PC-9 (cell line): ENCODE measurements at regions not wholly inside any gene's neighbourhood (a gene's known extent, or its start where the extent isn't known, plus 50 kb on each side); places are given as distances from the start of the nearest gene placed in this dataset.

ENCODE experiments used
- BruUV-seq: library from RNA; stranded (reverse); fragments of 400-500 nt; replicated peaks from 2 replicates; lab custom pipeline; 2021; lab: Mats Ljungman, UMichigan
- CTCF ChIA-PET: fragments of 300-600 bp; sonication (Branson Sonifier 250); formaldehyde crosslinking; loops from one replicate; lab custom pipeline; 2022; ENCODE audit warnings: antibody characterized with exemption; lab: Charles Lee
- POLR2A ChIA-PET: fragments of 300-600 bp; sonication (Branson Sonifier 250); formaldehyde crosslinking; loops from one replicate; lab custom pipeline; 2022; ENCODE audit warnings: antibody characterized with exemption; ENCODE audit not compliant: unreplicated experiment; lab: Charles Lee
- DNase-seq, 2 experiments: peaks; one replicate each; pipeline versions ENCODE4 v3.0.0 to v3.0.0-alpha.2; 2015 to 2022; ENCODE audit warnings: mixed read lengths in 1 of 2
- H2AFZ ChIP-seq: fragments of 200-600 bp; sonication (generic); 2 replicates; pipeline ENCODE4 v1.8.1; 2017; ENCODE audit warnings: antibody characterized with exemption
- H3F3A ChIP-seq: fragments of 200-600 bp; sonication (generic); 2 replicates; pipeline ENCODE4 v1.8.1; 2017; ENCODE audit warnings: antibody characterized with exemption, mild to moderate bottlenecking, low read depth; ENCODE audit not compliant: insufficient read depth
- H3K27ac ChIP-seq: fragments of 200-600 bp; sonication (generic); 2 replicates; pipeline ENCODE4 v1.6.1; 2016; ENCODE audit warnings: mixed run types
- H3K27me3 ChIP-seq: fragments of 200-600 bp; sonication (generic); 2 replicates; pipeline ENCODE4 v1.6.1; 2016; ENCODE audit warnings: low read depth, mixed run types; ENCODE audit not compliant: insufficient read depth
- H3K36me3 ChIP-seq: fragments of 200-600 bp; sonication (generic); 2 replicates; pipeline ENCODE4 v1.6.1; 2016; ENCODE audit warnings: low read depth, mixed run types
- H3K4me1 ChIP-seq: fragments of 200-600 bp; sonication (generic); replicated peaks from 2 replicates; pipeline ENCODE4 v1.6.1; 2016; ENCODE audit warnings: mixed run types; ENCODE audit not compliant: insufficient read depth
- H3K4me2 ChIP-seq: fragments of 200-600 bp; sonication (generic); 2 replicates; pipeline ENCODE4 v1.6.1; 2017; ENCODE audit warnings: mixed run types
- H3K4me3 ChIP-seq: fragments of 200-600 bp; sonication (generic); 2 replicates; pipeline ENCODE4 v1.6.1; 2016; ENCODE audit warnings: mixed run types
- H3K79me2 ChIP-seq: fragments of 200-600 bp; sonication (generic); 2 replicates; pipeline ENCODE4 v1.6.1; 2017; ENCODE audit warnings: low read depth, mixed run types
- H3K9me2 ChIP-seq: fragments of 200-600 bp; sonication (generic); 2 replicates; pipeline ENCODE4 v1.8.1; 2017; ENCODE audit warnings: mild to moderate bottlenecking; ENCODE audit not compliant: insufficient read depth
- H3K9me3 ChIP-seq: fragments of 200-600 bp; sonication (generic); 2 replicates; pipeline ENCODE4 v1.8.1; 2016; ENCODE audit warnings: low read depth; ENCODE audit not compliant: insufficient read depth
- H4K20me1 ChIP-seq: fragments of 200-600 bp; sonication (generic); 2 replicates; pipeline ENCODE4 v1.8.1; 2017; ENCODE audit not compliant: insufficient read depth
- CTCF ChIP-seq: fragments of 200-600 bp; sonication (generic); conservative IDR thresholded peaks from 2 replicates; pipeline ENCODE4 v1.6.1; 2017; ENCODE audit warnings: mixed run types, antibody characterized with exemption, mild to moderate bottlenecking, moderate library complexity
- EZH2 ChIP-seq: fragments of 200-600 bp; sonication (generic); IDR thresholded peaks from 2 replicates; pipeline ENCODE4 v1.8.0; 2017; ENCODE audit warnings: antibody characterized with exemption, low read depth
- intact Hi-C: fragments of 100-400 bp; cut with micrococcal nuclease; formaldehyde crosslinking; loops from one replicate; pipeline ENCODE4 v1.10.0; 2022; ENCODE audit not compliant: unreplicated experiment

- TF ChIP-seq EZH2 = no peak
- no peak for TF ChIP-seq CTCF
- ChIA-PET POLR2A (no interaction called here), CTCF (no interaction called here)
- no peaks in the 10 kb centered on the region for H3F3A ChIP-seq
- H2AFZ ChIP-seq = no peak overlapping the region
- no TSS peak for BruUV-seq
- H3K9me2 ChIP-seq = peaks cover 8% of the 10 kb centered on the region; the same call in 1 of the 2 replicates
- H3K27me3 ChIP-seq = no peaks in the 10 kb centered on the region
- H3K27ac ChIP-seq = no peak overlapping the region
- no peaks in the 10 kb centered on the region for H3K79me2 ChIP-seq
- no peak overlapping the region for H3K4me3 ChIP-seq
- intact Hi-C loops = no loop called here
- no peaks in the 10 kb centered on the region for H3K4me1 ChIP-seq
- H3K36me3 ChIP-seq = no peaks in the 10 kb centered on the region
- H3K9me3 ChIP-seq = no peaks in the 10 kb centered on the region
- no peak overlapping the region for H3K4me2 ChIP-seq
- H4K20me1 ChIP-seq = no peaks in the 10 kb centered on the region
- DNase-seq = no peak
Measured at GRCh38 chr1:229920683-229921082, 146.4 kb upstream of the GALNT2 start.

- H3K27me3 ChIP-seq = no peaks in the 10 kb centered on the region
- DNase-seq = no peak
- H3K4me1 ChIP-seq = no peaks in the 10 kb centered on the region
- intact Hi-C loops = no loop called here
- TF ChIP-seq CTCF (no peak), EZH2 (no peak)
- no peaks in the 10 kb centered on the region for H3K9me3 ChIP-seq
- ChIA-PET POLR2A (no interaction called here), CTCF (no interaction called here)
- no peaks in the 10 kb centered on the region for H3F3A ChIP-seq
- H3K9me2 ChIP-seq = peaks cover 3% of the 10 kb centered on the region; the same call in 1 of the 2 replicates
- no TSS peak for BruUV-seq
- H3K79me2 ChIP-seq = no peaks in the 10 kb centered on the region
- no peaks in the 10 kb centered on the region for H4K20me1 ChIP-seq
- no peak overlapping the region for H3K4me3 ChIP-seq
- H2AFZ ChIP-seq = no peak overlapping the region
- H3K27ac ChIP-seq = no peak overlapping the region
- no peaks in the 10 kb centered on the region for H3K36me3 ChIP-seq
- H3K4me2 ChIP-seq = no peak overlapping the region
Measured at GRCh38 chr1:229922249-229922648, 144.8 kb upstream of the GALNT2 start.

- H3K4me1 ChIP-seq = no peaks in the 10 kb centered on the region
- no peaks in the 10 kb centered on the region for H3K9me2 ChIP-seq
- no peak overlapping the region for H2AFZ ChIP-seq
- DNase-seq = no peak
- no peaks in the 10 kb centered on the region for H4K20me1 ChIP-seq
- TF ChIP-seq CTCF (no peak), EZH2 (no peak)
- ChIA-PET POLR2A (no interaction called here), CTCF (no interaction called here)
- no peak overlapping the region for H3K4me3 ChIP-seq
- no peaks in the 10 kb centered on the region for H3K36me3 ChIP-seq
- no peaks in the 10 kb centered on the region for H3K79me2 ChIP-seq
- H3K27me3 ChIP-seq = no peaks in the 10 kb centered on the region
- no peak overlapping the region for H3K27ac ChIP-seq
- no peaks in the 10 kb centered on the region for H3F3A ChIP-seq
- no peak overlapping the region for H3K4me2 ChIP-seq
- no TSS peak for BruUV-seq
- intact Hi-C loops = no loop called here
- H3K9me3 ChIP-seq = no peaks in the 10 kb centered on the region
Measured at GRCh38 chr1:229924639-229925038, 142.4 kb upstream of the GALNT2 start.
